TTC549 (cell line): ENCODE measurements at regions not wholly inside any gene's neighbourhood (a gene's known extent, or its start where the extent isn't known, plus 50 kb on each side); places are given as distances from the start of the nearest gene placed in this dataset.

Experiments
- FAIRE-seq: peaks from 2 replicates; lab custom pipeline; 2012; peaks lifted over from hg19 to GRCh38; lab: Jason Lieb, UNC

DNA sequence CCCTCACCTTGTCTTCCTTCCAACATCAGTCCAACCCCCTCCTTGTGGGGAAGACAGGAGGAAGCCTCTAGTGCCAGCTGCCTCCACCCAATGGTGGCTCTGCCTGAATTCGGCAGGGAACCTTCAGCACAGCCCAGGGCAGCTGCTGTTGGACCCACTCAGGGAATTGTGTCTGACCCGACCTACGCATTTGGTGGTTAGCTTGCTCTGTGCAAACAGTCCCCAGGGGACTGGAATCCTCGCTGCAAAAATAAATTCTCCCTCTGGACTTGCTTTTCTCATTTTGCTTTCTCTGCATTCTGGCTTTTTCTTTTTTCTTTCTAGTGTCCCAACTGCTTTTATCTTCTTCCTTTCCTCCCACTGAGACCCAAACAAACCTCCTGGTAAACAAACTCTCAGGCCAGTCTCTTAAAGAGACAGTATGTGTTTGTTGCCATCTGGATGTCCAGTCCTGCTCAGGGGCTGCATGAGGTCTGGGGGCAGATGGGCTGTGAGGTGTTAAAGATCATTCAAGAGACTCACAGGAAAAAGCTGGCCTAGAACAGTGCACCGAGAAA, 137.7 kb upstream of the HAAO start:
- FAIRE-seq: peak; percentile 25

DNA sequence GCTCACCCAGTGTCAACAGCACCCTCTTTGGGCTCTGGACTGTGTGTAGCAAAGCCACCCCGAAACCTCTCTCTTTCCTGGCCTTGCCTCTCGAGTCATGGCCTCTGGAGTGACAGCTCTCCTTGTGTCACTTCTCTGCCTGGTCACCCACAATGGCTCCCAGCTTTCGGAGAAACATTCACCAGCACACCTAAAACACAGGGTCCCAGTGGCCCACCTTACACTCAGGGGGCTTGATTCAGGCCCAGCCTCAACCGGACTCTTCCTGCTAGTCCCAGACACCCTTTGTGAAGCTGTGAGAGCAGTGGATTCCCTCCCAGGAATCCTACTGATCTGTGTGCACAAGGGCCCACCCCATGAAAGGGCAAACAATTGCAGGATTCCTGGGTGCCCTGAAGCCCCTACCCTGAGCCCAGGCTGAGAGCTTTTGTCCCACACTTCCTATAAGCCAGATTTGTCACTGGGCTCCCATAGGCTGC, 137.2 kb upstream of the HAAO start:
- FAIRE-seq: no peak

DNA sequence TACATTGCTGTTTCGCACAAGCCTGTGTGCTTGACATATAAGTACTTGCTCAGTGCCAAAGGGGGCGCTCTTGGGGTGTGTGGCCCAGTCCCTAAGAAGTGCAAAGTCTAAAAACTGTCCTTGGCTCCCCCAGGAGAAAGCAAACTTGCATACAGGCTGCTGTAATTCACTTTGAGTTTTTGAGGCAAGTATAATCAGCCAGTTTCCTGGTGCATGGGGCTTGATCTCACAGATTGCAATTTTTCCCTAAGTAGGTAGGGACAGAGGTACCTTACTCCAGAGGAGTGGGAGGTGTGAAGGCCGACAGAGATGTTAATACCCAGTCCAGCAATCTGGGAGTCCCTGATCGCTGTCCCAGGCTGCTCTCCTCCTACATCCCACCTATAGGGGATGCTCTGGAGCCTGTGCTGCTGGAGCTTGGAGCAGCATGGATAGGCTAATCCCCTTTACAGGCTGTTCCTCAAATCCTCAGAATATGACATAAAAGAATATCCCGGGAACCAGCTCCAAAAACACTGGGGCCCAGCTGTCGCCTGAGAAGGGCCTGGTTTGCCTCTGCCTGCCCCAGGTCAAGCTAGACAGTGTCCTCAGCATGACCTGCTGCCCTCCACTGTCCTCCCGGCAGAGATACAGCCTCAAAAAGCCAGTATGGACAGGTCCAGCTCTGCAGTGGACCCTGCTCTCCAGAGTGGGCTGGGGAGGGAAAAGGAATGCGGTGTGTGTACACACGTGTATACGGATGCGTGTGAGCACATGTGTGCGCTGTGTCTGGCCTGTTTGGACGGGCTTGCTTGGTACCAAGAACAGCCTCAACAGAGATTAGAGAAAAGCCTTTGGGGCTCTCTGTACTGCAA, 136.5 kb upstream of the HAAO start:
- FAIRE-seq: no peak

DNA sequence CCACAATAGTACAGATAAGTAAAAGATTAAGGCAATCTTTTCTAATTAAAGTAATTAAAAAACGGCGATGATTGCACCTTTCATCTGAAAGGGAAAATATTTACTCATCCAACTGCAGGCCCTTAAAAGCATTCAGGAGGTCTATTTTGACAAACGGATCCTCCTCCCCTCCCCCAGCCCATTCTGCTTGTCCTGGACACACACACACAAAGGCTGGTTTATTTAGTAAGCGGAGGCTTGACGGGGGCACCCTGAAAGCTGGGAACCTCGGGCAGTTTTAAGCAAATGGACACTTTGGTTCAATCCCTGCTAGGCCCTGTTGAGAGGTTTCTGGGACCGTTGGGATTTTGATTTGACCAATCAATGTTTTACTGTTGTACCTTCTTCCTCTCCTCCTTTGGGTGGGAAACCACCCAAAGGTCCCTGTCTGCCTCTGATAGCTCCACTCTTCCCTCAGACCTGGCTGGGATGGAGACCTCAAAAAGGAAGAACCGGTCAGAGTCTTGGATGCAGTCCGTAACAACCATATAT, 135.8 kb upstream of the HAAO start:
- no peak for FAIRE-seq

DNA sequence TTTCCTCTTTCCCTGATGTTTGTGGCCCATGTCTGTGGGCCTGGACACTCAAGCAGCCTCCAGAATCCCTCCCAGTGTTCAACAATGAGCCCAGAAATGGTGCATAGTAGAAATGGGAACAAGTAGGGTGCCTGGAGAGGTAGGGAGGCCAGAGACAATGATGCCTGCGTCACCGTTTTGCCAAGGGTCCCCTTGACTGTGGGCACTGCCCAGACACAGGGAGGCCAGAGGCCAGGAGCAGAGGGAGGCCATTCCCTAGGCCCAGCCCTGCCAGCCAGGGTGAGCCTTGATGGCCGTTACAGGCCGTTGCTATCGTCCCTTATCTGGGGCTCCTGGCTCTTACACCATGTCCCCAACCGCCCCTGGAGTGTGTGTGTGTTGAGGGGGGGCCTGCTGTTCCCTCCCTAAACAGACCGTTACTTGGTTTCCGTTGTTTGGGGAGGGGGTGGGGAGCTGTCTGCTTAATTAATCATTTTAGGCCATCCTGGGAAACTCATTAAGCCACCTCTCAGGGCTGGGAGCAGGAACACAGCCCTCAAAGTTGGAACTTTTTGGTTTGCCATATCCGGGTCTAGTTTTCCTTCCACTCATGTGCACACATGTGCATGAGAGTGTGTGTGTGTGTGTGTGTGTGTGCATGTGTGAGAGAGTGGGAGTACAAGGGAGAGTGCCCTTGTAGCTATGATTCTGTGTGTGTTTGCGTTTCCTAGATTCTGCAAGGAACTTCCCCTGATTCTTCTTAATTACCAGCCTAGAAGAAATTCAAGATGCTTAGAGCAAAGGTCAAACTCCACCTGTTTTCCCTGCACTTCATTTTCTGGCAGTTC, 135.2 kb upstream of the HAAO start:
- no peak for FAIRE-seq

DNA sequence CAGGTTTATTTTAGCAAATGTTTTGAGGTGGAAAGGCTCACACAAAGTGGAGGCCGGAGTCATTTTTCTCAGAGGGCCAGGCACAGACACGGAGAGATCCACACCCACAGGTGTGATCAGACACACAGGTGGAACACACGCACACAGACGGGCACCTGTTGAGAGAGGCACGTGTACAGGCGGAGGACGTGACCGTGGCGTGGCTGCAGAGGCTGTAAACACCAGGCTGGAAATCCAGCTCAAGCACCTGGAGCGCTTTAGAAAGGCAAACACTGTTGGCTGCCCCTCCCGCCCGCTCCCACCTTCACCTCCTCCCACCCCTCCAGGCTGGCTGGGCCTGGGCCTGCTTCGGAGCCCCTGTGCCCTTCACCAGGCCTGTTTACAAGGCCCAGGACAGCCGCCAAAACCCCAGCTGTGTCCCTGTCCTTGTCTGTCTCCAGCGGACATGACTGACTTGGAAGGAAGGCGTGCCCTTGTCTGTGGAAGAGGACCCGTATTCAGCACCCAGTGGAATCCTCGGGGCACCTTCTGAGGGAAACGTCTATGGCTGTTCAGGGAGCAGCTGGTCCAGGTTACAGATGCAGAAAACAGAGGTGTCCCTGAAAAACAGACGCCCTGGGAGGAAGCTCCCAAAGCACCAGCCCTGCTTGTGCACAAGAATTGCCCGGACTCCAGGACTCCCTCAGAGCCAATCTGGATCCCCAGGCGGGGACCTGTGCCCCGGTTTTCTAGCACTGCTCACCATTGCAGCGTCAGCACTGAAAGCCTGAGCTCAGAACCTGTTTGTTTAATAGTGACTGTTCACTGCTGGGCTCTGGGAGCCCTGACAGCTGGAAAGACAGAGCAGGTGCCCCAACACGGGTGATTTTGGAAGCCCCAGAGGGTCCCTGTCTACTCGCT, 134.3 kb upstream of the HAAO start:
- FAIRE-seq: no peak

DNA sequence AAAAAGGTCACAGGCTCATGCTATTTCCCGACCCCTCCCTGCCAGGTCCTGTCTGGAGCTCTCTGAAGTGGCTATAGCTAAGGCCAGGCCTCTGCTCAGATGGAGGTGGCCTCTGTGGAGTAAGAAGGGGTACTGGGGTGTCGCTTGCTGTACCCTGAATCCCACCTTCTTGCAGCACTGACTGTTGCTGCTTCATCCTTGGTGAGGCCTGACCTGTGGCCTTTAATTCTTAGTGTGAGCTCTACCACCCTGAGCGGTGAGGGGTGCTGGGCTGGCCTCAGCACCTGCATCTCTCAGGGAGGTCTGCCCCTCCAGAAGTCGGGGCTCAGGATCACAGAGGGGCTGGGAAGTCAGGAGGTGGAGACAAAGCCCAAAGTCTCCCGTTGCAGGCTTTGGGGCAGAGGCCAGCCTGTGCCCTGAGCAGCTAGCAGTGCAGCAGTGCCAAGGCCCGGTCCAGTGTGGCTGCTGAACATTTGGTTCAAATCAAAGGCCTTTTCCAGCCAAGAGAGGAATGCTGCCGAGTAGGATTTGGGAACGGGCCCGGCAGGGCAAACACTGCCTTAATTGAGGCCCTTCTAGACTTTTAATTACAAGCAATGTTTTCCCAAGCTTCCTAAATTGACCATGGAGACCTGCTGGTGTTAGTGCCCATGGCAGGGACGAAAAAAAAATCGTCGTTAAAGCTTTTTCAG, 133.5 kb upstream of the HAAO start:
- FAIRE-seq: no peak

DNA sequence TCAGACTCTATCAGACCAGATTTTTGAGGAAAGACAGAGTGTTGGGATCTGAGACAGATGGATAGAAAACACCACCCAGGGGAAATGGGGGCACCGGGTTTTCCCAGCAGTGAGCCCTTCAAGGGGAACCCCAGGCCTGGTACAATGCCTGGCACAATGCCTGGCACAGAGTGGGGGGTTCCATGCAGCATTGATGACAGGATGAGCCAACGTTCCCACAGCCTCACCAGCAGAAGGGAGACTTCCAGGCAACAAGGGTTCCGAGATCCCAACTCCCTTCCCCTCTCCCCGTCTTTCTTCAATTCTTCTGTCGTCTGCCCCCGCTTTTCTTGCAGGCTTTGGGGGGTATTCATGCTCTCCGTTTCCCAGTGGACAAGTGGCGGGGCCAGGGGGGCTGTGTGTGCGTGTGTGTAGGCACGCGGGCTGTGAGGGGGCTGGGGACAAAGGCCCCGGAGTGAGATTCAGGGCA, 132.1 kb upstream of the HAAO start:
- no peak for FAIRE-seq

DNA sequence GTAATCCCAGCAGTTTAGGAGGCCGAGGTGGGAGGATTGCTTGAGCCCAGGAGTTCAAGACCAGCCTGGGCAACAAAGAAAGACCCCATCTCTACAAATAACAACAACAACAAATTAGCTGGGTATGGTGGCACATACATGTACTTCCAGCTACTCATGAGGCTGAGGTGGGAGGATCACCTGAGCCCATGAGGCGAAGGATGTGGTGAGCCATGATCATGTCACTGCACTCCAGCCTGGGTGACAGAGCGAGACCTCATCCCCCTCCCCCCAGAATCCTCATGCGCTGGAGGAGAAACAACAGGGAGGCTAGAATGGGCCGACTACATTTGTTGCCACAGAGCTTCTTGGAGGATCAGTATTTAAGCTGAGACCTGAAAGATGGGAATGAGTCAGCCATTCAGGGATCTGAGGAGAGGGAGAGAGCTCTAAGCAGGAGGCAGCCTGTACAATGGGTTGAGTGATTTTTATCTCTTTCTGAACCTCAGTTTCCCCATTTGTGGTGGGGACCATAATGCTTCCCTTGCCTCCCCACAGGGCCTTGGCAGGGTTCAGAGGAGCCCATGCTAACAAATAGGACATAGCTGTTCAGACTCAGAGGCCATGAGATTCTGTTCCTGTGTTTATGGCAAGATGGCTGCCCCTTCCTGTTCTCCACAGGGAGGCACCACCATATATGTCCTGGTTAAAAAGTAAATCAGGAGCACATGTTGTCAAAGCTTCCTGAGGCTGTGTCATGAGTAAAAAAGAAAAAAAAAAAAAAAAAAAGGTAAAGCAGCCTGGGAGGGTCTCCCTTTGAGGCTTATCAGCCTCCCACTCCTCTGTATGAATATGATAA, 131.4 kb upstream of the HAAO start:
- FAIRE-seq: no peak

DNA sequence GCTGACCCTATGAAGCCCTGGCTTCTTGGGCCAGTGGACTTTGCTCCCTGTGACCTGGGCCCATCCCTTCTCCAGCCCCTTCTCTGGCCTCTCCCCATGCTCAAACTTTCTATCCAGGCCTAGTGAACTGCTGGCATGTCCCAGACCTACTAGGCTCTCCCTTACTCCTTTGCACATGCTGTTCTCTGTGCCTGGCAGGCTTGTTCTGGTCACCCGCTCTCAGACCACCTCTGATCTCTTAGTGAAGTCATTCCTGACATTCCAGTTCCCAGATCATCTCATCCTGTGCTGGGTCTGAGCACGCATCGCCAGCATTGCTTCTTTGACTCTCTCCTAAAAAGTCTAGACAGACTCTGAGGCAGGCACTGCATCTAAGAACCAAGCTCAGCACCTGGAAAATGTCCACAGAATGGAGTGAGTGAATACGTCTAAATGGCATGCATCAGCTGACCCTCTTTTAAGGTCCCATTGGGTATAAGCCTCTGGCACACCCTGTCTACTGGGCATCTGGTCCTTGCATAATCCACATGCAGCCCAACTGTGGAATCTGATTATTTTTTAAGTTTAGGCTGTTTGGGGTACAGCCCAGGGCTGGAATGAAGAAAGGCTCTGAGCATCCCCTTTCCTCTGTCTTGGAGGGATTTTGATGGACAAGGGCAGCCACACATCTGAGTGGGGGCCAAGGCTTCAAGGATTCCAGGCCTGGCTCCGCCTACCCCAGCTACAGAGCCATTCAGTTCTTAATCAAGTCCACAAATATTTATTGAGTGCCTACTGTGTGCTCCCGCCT, 130.6 kb upstream of the HAAO start:
- FAIRE-seq: no peak

DNA sequence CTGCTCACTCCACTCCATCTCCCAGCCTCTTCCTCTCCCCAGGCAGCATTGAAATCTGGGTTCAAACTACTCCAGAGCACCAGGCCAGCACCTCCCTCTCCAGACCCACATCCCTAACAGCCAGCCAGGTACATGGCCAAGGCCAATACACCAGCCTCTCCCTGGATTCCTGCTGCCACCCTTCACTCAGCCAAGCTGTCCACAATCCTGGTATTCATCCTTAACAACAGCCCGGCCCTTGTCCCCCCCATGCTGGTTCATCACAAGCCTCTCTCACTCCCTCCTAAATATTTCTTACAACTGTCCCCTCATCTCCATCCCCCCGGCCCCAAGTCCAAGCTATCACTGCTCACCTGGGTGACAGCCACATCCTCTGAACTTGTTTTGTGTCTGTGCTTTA, 129.9 kb upstream of the HAAO start:
- no peak for FAIRE-seq

DNA sequence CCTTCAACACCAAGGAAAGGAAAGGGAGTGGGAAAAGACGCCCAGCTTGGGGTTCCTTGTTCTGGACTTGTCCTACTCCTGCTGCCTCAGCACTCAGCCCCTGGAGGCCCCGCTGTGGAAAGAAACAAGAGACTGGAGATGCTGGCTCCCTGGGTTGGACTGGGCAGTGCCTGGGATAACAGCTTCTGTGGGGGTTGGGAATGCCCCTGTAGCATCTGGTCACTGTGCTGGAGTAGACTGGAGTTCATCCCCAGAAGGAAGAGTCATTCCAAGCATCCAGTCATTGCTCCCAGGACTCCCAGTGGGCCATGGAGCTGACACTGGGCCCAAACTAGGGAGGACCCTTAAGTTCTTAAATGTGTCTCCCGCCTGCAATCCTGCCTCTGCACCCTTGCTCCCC, 129.3 kb upstream of the HAAO start:
- no peak for FAIRE-seq

DNA sequence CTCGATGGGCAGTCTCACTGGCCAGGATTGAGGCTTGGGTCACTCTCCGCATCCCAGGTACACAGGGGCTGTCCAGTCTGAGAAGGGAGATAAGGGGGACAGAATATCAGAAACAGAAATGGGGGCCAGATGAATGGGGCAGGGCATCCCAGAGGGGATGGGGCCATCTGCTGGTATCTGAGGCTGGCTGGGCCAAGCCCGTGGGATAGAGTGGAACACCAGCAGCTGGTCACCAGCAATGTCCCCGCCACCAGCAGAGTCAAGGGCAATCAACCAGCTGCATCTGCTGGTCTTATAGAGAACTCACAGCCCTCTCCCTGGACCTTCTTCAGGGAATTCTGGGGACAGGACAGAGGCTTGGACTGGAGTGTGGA, 128.8 kb upstream of the HAAO start:
- FAIRE-seq: no peak

DNA sequence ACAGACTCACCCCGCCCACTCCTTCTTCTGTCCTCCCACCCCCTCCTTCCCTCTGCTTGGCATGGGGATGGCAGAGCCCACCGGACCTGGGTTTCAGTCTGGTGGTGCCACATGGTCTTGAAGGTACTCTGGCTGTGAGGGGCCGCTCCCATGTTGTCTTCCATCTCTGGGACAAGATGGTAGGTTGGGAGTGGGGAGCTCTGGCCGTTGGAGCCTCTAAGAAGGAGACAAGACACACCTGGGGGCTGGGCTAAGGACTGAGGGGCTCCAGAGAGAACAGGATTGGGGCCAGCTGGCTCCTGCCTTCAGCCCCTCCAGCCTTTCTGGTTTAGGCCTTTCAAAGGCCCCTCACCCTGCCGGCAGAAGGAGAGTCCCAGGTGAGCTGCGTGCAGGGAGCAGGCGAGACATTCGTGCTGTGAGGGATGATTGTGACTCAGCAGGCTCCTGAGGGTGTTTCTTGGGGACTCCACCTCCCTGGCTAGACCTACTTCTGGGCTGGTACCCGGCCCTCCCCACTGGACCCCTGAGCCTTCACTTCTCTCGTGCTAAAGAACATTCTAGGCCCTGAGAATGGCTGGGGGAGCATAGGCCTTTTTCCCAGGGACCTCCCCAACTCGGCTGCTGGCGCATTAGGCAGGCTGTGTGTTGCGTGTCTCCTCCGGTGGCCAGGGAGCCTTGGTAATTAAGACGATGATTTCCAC, 128.2 kb upstream of the HAAO start:
- no peak for FAIRE-seq

DNA sequence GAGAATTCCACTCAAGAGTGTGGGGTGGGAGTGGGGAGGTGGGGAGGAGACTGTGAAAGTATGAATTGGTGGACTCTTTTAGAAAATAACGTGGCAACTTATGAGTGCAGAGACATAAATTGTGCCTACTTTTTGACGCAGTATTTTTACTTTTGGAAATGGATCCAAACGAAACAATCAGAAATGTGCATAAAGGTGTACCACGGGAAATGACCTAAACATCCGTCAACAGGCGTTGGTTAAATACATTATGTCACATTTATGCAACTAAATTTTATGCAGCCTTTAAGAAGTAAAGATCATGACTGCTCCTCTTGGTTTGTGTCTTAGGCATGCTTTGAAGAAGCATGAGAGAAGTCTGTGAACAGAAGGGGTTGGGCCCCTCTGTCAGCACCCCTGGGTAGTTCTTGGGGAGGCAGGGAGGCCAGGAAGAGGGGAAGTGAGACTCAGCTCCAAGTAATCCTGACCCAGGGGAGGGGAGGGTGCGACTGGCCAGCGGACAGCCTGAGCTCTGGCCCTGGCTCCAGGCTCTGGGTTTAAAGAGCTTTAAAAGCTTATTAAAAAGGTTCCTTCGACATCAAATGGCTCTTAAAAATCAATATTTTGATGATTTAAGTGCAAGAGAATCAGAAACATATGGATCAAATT, 126.4 kb upstream of the HAAO start:
- no peak for FAIRE-seq

DNA sequence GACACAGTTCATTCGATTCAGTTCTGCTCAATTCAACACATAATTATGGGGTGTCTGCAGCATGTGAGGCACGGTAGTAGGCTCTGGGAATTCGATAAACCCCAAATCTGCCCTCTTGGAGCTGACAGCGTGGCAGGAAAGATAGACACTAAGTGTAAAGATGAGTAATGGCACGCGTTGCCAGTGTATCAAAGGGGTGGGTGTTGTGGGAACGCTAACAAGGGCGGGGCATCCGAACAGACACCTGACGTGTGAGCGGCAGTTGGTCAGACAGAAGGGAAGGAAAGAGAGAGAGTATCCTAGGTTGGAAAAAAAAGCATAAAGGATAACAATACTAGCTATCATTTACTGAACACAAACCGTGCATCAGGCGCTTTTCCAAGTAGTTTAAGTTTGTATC, 125.7 kb upstream of the HAAO start:
- FAIRE-seq: no peak

DNA sequence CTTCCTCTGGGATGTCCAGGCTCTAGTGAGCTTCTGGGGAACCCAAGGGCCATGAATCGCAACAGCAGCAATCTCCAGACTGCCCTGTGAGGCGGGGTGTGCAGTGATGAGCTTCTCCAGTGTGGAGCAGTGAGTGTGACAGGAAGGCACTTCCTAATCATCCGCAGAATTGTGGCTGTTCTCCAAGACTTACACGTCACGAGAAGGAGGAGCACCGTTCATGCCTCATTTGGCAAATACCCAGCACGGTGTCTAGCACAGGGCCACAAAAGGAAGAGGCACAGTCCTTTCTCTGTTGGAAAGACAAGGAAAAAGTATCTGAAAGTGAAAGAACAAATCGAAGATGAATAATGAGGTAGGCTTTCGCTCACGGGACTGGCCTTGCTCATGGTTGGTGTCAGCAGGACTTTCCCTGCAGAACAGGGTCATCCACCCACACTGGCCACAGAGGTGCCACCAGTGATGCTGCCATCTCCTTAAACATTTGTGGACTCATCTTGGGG, 125.1 kb upstream of the HAAO start:
- FAIRE-seq: no peak

DNA sequence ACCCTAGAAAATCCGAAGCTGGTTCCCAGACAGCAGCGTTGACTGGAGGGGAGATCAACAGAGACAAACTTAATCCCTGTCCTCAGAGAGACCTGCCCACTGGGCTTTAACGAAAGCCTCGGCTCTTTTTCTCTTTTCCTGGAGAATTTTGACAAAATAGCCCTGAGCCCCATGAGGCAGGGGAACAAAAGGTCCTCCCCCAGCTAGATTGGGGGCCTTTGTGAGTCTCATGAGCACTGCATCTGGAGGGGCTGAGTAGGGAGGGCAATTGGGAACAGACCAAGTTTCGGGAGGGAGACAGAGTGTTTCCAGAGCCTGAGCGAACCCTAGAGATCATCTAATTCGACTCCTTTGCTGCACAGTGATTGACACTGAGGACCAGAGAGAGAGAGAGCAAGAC, 123.9 kb upstream of the HAAO start:
- FAIRE-seq: no peak
